ENCODE measurements at regions not wholly inside any gene's neighbourhood (a gene's known extent, or its start where the extent isn't known, plus 50 kb on each side); places are given as distances from the start of the nearest gene placed in this dataset.
A peak's percentile ranks its signal among the peaks of the same experiment; 100 is the strongest.

DNA sequence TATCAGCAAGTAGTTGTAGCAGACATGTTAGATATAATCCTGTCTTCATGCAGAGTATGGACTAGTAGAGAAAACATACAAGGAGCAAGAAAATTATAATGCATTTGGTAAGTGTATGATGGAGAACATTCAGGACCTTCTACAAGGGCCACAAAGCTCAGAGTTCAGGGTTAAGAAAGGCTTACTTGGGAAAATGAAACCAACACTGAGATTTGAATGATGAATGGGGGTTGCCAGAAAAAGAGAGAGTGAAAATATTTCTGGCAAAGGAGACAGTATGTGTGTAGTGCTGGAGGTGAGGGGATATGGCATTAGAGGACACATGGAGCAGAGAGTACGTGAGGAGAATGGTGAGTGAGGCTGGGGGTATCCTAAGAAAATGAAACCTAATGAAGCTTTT lies 169.8 kb upstream of the STK32A start:
- H3K27ac ChIP-seq (ENCODE audit: low read depth, low read length) = no peak overlapping the region

DNA sequence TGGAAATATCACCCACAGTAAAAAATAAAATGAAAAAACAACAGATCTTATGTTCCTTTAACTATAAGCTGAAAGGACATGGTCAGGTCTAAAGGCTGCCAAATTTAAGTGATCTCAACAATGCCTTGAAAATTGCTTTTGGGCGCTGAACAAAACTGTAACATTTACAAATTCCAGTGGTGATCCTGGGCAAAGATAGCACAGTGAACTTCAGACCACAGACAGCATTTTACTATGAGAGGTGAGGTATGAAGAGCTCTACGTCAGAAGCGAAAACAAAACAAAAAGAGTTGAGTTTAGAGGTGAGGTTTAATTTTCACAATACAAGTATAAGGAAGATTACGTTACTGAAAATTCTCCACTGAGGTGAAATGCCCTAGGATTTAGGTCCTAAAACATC lies 165.8 kb upstream of the STK32A start:
- Histone ChIP-seq H3K4me3 (ENCODE audit: low read length) (no peak overlapping the region), H3K36me3 (ENCODE audit: control insufficient read depth, insufficient read depth, low read length) (no peaks in the 10 kb centered on the region), H3K9ac (ENCODE audit: low read length) (no peak overlapping the region), H3K4me1 (ENCODE audit: control insufficient read depth, insufficient read depth, low read length) (no peaks in the 10 kb centered on the region), H3K27ac (ENCODE audit: low read depth, low read length) (no peak overlapping the region), H3K27me3 (ENCODE audit: control insufficient read depth, insufficient read depth, low read length) (no peaks in the 10 kb centered on the region)

More for the DNA sequence above, 169.8 kb upstream of the STK32A start:
- Histone ChIP-seq H3K27me3 (ENCODE audit: control insufficient read depth, insufficient read depth, low read length) (no peaks in the 10 kb centered on the region), H3K9ac (ENCODE audit: low read length) (no peak overlapping the region), H3K4me1 (ENCODE audit: control insufficient read depth, insufficient read depth, low read length) (no peaks in the 10 kb centered on the region), H3K4me3 (ENCODE audit: low read length) (no peak overlapping the region), H3K36me3 (ENCODE audit: control insufficient read depth, insufficient read depth, low read length) (no peaks in the 10 kb centered on the region)

DNA sequence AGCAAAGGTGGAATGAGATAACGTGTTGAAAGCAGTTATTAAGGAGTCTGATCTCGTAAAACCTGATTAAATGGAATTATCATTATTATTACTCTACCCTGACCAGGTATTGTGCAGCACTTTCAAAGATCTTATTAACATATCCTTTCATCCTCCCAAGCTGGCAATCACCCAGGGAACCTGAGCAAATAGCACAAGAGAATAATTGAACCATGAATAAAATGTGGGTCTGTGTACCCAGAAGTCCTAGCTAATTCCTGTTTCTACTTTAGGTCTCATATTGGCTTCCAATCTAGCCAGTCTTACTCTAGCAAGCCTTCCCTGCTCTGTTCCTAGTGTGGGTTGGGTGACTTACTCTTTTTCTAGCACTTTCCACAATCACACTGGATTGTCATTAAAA lies 162.2 kb upstream of the STK32A start:
- Histone ChIP-seq H3K4me1 (ENCODE audit: control insufficient read depth, insufficient read depth, low read length) (no peaks in the 10 kb centered on the region), H3K27me3 (ENCODE audit: control insufficient read depth, insufficient read depth, low read length) (no peaks in the 10 kb centered on the region), H3K36me3 (ENCODE audit: control insufficient read depth, insufficient read depth, low read length) (no peaks in the 10 kb centered on the region), H3K4me3 (ENCODE audit: low read length) (no peak overlapping the region), H3K27ac (ENCODE audit: low read depth, low read length) (no peak overlapping the region), H3K9ac (ENCODE audit: low read length) (no peak overlapping the region)

DNA sequence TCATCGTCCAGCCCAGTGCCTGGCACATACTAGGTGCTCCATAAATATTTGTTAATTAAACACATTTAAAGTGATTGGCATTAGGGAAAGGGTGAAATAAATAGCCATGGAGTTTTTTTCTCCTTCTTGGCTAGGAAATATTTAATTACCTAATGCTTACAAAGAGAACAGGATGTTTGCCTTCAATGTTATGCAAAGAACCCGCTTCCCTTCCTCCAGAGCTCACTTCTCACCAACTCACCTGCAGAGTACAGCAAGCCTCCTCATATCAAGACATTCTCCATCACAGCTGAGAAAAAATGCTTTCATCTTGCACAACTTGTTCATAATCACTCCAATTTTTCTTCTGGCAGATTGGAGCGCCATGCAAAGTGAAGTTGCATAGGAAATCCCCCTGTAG lies 161.7 kb upstream of the STK32A start:
- no peaks in the 10 kb centered on the region for H3K4me1 ChIP-seq (ENCODE audit: control insufficient read depth, insufficient read depth, low read length)
- H3K27me3 ChIP-seq (ENCODE audit: control insufficient read depth, insufficient read depth, low read length) = no peaks in the 10 kb centered on the region
- no peak overlapping the region for H3K9ac ChIP-seq (ENCODE audit: low read length)
- H3K27ac ChIP-seq (ENCODE audit: low read depth, low read length) = no peak overlapping the region
- H3K36me3 ChIP-seq (ENCODE audit: control insufficient read depth, insufficient read depth, low read length) = no peaks in the 10 kb centered on the region
- no peak overlapping the region for H3K4me3 ChIP-seq (ENCODE audit: low read length)

DNA sequence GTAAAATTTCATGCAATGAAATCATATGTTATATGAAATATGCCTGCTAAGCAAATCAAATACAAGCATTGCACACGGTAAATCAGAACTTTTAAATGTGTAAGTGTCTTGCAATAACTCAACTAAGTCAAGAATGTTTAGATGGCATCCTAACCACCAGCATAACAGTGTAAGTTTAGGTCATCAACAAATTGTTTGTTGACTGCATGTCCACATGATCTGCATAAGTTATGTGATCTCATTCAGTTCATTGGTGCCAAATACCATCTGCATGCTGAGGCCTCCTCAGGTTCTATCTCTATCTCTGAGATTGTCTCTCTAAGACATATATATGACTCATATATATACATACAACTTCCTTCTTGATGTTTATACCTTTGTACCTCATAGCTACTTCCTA lies 159.6 kb upstream of the STK32A start:
- H3K9ac ChIP-seq (ENCODE audit: low read length) = no peak overlapping the region

DNA sequence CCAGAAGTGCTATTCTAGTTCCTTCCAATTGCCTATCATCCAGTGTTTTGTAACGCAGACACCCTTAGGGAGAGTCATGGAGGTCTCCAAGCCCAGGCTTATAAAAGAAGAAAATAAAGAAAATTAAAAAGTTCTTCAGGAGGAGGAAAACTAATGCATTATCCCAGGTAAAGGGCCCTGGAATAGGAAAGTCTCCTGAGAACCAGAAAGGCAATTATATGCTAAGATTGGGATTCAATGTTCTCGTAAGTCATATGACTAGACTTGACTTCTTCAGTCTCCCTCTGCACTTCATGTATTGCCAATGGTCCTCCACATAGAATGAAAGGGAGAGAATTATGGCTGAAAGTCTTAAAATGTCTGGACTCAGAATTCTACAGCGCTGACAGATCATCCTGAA lies 154.4 kb upstream of the STK32A start:
- no peaks in the 10 kb centered on the region for H3K27me3 ChIP-seq (ENCODE audit: control insufficient read depth, insufficient read depth, low read length)
- no peak overlapping the region for H3K27ac ChIP-seq (ENCODE audit: low read depth, low read length)
- no peak overlapping the region for H3K9ac ChIP-seq (ENCODE audit: low read length)

More for the DNA sequence above, 159.6 kb upstream of the STK32A start:
- Histone ChIP-seq H3K36me3 (ENCODE audit: control insufficient read depth, insufficient read depth, low read length) (no peaks in the 10 kb centered on the region), H3K27me3 (ENCODE audit: control insufficient read depth, insufficient read depth, low read length) (no peaks in the 10 kb centered on the region), H3K4me3 (ENCODE audit: low read length) (no peak overlapping the region), H3K27ac (ENCODE audit: low read depth, low read length) (no peak overlapping the region), H3K4me1 (ENCODE audit: control insufficient read depth, insufficient read depth, low read length) (no peaks in the 10 kb centered on the region)

DNA sequence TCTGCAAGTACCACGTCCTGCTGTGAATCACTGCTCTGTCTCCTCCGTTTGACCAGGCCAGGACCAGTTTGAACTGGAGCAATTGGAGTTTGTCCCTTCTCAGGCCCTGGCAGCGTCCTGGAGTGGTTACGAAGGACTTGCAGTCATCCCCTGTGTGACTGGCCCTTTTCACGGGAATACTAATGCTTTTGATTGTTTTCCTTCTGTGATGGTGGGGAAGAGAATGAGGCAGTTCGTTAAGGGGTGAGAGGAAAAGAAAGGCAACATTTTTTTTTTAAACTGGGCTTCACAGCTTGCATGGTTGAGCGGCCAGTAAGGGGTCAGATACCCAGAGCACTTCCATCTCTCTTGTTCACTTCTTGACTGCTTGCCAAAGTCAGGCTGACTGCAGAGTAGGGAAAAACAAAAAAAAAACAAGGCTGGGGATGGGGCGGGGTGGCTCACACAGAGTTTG lies 153.5 kb upstream of the STK32A start:
- H3K4me1 ChIP-seq (ENCODE audit: control insufficient read depth, insufficient read depth, low read length) = no peaks in the 10 kb centered on the region
- H3K9ac ChIP-seq (ENCODE audit: low read length) = no peak overlapping the region

More for the DNA sequence above, 154.4 kb upstream of the STK32A start:
- Histone ChIP-seq H3K36me3 (ENCODE audit: control insufficient read depth, insufficient read depth, low read length) (no peaks in the 10 kb centered on the region), H3K4me3 (ENCODE audit: low read length) (no peak overlapping the region), H3K4me1 (ENCODE audit: control insufficient read depth, insufficient read depth, low read length) (no peaks in the 10 kb centered on the region)

DNA sequence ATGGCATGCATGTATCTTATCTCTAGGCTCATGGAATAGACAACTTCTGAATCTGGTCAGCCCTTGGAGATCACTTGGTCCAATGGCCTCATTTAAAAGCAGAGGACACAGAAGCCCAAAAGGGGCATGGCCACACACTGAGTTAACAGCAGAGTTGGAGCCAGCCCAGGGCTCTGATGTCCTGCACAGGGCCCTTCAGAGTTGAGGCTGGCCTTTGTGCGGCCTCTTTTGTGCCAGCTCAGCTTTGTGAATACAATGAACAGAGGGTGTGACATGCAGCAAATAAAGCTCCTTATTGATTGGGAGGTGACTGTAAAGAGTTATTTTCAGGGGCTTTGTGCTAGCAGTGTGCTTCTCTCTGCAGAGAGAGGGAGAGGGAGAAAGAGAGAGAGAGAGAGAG lies 150.1 kb upstream of the STK32A start:
- no peak overlapping the region for H3K4me3 ChIP-seq (ENCODE audit: low read length)
- H3K27ac ChIP-seq (ENCODE audit: low read depth, low read length) = no peak overlapping the region
- no peak overlapping the region for H3K9ac ChIP-seq (ENCODE audit: low read length)
- no peaks in the 10 kb centered on the region for H3K36me3 ChIP-seq (ENCODE audit: control insufficient read depth, insufficient read depth, low read length)
- H3K4me1 ChIP-seq (ENCODE audit: control insufficient read depth, insufficient read depth, low read length) = no peaks in the 10 kb centered on the region
- no peaks in the 10 kb centered on the region for H3K27me3 ChIP-seq (ENCODE audit: control insufficient read depth, insufficient read depth, low read length)

More for the DNA sequence above, 153.5 kb upstream of the STK32A start:
- peak overlapping the region; percentile 15 for H3K27ac ChIP-seq (ENCODE audit: low read depth, low read length)
- H3K36me3 ChIP-seq (ENCODE audit: control insufficient read depth, insufficient read depth, low read length) = no peaks in the 10 kb centered on the region
- H3K27me3 ChIP-seq (ENCODE audit: control insufficient read depth, insufficient read depth, low read length) = no peaks in the 10 kb centered on the region
- H3K4me3 ChIP-seq (ENCODE audit: low read length) = no peak overlapping the region

DNA sequence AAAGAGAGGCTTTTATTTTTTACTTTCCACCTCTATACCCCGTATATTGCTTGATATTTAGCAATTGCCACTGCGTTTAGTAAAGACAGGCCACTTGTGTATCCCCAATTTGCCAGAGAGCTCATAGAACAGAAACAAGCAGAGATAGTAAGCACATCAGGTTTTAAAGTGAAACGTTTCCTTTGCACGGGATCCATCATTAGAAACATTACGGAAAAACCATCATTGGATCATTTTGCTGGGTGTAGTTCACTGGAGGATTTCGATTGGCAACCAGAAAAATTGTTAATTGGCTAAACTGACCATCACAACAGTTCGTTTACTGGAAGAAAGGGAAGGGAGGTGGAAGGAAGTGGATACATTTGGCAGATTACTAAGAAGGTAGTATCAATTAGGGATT lies 149.4 kb upstream of the STK32A start:
- Histone ChIP-seq H3K9ac (ENCODE audit: low read length) (no peak overlapping the region), H3K27ac (ENCODE audit: low read depth, low read length) (no peak overlapping the region), H3K4me3 (ENCODE audit: low read length) (no peak overlapping the region)

DNA sequence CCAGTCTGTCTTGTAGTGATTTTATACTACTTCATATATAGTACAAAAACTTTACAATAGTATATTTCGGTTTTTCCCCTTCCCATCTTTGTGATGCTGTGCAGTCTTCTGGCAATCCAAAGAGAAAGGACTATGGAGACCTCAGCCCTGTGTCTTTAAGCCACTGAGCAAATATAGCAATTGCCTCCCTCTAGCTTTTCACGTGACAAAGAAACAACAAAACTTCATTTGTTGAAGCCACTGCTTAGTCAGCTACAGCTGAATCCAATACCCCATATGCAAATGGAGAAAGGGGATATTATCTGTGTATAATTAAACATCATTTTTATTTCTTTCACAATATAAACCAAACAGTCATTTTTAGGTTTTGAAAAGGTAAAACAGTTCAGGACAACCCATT lies 142.8 kb upstream of the STK32A start:
- H3K9ac ChIP-seq (ENCODE audit: low read length) = no peak overlapping the region
- H3K27me3 ChIP-seq (ENCODE audit: control insufficient read depth, insufficient read depth, low read length) = no peaks in the 10 kb centered on the region
- no peaks in the 10 kb centered on the region for H3K36me3 ChIP-seq (ENCODE audit: control insufficient read depth, insufficient read depth, low read length)
- H3K27ac ChIP-seq (ENCODE audit: low read depth, low read length) = no peak overlapping the region
- no peak overlapping the region for H3K4me3 ChIP-seq (ENCODE audit: low read length)
- H3K4me1 ChIP-seq (ENCODE audit: control insufficient read depth, insufficient read depth, low read length) = no peaks in the 10 kb centered on the region

More for the DNA sequence above, 149.4 kb upstream of the STK32A start:
- no peaks in the 10 kb centered on the region for H3K27me3 ChIP-seq (ENCODE audit: control insufficient read depth, insufficient read depth, low read length)
- H3K36me3 ChIP-seq (ENCODE audit: control insufficient read depth, insufficient read depth, low read length) = no peaks in the 10 kb centered on the region
- H3K4me1 ChIP-seq (ENCODE audit: control insufficient read depth, insufficient read depth, low read length) = no peaks in the 10 kb centered on the region

DNA sequence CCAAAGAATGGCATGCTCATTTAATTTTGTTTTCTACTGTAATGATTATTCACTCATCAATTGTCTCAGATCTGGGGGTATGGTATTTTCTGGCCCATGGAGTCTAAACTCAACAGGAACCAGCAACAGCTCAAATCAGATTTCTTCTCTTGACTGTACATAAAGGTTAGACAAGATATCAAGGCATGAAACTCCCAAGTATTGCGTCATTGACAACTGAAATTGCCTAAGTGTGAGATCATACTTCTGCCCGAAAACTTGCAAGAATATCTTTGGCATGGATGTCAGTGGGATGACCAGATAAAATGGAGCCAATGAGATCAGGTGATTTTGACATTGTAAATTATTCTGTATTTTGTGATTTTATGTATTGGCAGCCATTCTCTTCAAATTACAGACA lies 141.7 kb upstream of the STK32A start:
- no peaks in the 10 kb centered on the region for H3K36me3 ChIP-seq (ENCODE audit: control insufficient read depth, insufficient read depth, low read length)
- no peak overlapping the region for H3K27ac ChIP-seq (ENCODE audit: low read depth, low read length)
- no peak overlapping the region for H3K9ac ChIP-seq (ENCODE audit: low read length)
- H3K4me1 ChIP-seq (ENCODE audit: control insufficient read depth, insufficient read depth, low read length) = no peaks in the 10 kb centered on the region
- no peaks in the 10 kb centered on the region for H3K27me3 ChIP-seq (ENCODE audit: control insufficient read depth, insufficient read depth, low read length)
- H3K4me3 ChIP-seq (ENCODE audit: low read length) = no peak overlapping the region

DNA sequence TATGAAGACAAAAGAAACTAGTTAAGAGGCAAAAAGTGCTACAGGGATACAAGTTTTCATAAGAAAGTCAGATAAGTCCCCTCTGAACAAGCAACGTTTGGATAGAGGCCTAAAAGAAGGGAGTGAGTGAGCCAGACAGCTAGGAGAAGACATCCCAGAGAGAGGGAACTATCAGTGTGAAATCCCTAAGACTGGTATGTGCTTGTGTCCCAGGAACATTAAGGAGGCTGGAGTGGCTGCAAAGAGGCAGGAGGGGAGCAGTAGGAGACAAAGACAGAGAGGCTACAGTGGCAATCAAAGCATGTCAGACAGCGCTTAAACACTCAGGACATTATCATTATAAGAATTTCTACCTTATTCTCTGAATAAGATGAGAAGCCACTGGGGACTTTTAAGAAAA lies 139.1 kb upstream of the STK32A start:
- H3K27me3 ChIP-seq (ENCODE audit: control insufficient read depth, insufficient read depth, low read length) = no peaks in the 10 kb centered on the region
- no peak overlapping the region for H3K4me3 ChIP-seq (ENCODE audit: low read length)
- H3K36me3 ChIP-seq (ENCODE audit: control insufficient read depth, insufficient read depth, low read length) = no peaks in the 10 kb centered on the region
- H3K4me1 ChIP-seq (ENCODE audit: control insufficient read depth, insufficient read depth, low read length) = no peaks in the 10 kb centered on the region
- no peak overlapping the region for H3K9ac ChIP-seq (ENCODE audit: low read length)
- no peak overlapping the region for H3K27ac ChIP-seq (ENCODE audit: low read depth, low read length)

DNA sequence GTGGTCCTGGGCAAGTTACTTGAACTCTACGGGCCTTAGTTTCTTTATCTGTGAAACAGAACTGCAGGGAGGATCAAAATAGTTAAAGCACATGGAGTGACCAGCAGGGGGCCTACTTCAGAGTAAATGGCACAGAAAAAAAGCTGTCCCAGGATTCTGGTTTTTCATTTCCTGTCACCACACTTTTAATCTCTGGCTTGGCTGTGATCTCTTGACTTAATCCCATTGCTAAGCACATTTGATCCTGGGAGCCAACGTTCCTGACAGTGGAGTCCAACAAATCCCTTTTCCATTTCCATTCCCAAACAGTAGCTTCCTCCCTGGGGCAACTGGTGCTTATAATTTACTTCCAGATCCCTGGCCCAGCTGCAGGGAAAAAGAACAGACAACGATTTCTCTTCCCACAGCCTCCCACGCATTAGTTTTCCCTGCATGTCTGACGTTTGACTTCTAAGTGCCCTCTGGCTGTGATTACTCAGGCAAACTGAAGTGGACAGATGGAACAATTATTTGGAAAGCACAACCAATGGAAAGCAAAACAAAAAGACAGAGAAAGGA lies 136.5 kb upstream of the STK32A start:
- H3K4me3 ChIP-seq (ENCODE audit: low read length) = no peak overlapping the region
- H3K4me1 ChIP-seq (ENCODE audit: control insufficient read depth, insufficient read depth, low read length) = no peaks in the 10 kb centered on the region
- H3K27me3 ChIP-seq (ENCODE audit: control insufficient read depth, insufficient read depth, low read length) = no peaks in the 10 kb centered on the region
- H3K27ac ChIP-seq (ENCODE audit: low read depth, low read length) = no peak overlapping the region
- H3K9ac ChIP-seq (ENCODE audit: low read length) = no peak overlapping the region
- H3K36me3 ChIP-seq (ENCODE audit: control insufficient read depth, insufficient read depth, low read length) = no peaks in the 10 kb centered on the region
